HG02840 (cell line): ENCODE measurements at regions not wholly inside any gene's neighbourhood (a gene's known extent, or its start where the extent isn't known, plus 50 kb on each side); places are given as distances from the start of the nearest gene placed in this dataset.

Source experiments
- ATAC-seq: cut with Tn5 transposase; IDR thresholded peaks from one replicate; pipeline ENCODE4 v1.9.1; 2021; ENCODE audit warnings: mild to moderate bottlenecking, moderate library complexity, moderate number of reproducible peaks; ENCODE audit not compliant: unreplicated experiment, low FRiP score

GRCh38 chr10:78307576-78307975 is 273.9 kb downstream of the RPS24 start:
- ATAC-seq = no peak

- ATAC-seq = no peak
Observed at GRCh38 chr10:78309536-78310237, 276.0 kb downstream of the RPS24 start.

DNA sequence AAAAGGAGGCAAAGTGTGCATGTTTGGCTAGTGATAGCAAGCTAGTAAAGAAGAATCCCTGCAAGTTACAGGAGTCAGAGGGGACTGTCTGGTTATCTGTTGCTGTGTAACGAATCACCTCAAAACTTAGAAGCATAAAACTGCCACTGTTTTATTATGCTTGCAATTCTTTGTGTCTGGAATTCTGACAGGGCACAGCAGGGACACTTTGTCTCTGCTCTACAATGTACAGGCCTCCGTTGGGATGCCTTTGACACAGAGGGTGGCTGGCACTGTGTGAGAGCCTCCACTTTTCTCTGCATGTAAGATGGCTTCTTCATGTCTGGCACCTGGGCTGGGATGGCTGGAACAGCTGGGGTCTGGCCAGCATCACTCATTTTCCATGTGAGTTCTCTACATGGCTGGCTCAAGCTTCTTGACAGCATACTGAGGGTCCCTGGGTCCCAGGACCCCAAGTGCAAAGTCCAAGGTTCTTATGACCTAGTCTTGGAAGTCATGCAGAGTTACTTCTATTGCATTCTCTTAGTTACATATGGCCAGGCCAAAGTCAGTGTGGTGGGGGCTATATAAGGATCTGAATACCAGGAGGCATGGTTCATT is 276.9 kb downstream of the RPS24 start:
- no peak for ATAC-seq

DNA sequence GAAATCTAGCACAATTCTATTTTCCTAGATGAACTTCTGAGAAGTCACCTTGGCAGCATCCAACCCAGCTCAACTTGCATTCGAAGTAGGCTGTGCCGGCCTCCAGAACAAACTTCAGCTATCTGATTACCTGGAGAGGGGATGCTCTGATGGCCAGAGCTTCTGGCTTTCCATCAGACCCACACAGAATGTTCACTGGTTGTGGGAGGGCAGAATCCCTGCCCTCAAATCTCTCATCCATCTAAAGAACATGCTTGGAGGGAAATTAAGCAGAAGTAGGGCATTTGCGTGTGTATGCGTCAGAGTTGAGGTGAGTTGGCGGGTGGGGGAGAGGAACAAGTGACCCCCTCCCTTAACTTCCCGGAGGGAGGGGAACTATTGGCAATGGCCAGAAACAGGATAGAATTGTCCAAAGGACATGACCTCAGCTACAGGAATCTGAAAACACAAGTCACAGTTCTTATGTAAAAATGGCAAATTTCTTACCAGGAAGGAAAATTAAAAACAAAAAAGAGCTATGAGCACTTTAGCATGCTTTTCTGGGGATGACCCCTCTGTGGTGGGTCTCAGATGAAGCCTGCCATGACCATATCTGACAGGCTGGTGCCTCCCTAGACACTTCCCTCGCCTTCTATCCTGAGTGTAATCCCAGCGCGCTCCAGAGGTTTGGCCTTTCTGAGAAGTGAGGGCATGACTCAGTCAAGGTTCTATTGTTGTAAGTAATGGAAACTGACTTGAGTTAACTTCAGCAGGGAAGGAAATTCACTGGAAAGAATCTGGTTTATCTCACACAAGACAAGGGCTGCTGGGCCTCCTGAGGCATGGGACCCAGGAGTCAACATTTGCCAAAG is 278.8 kb downstream of the RPS24 start:
- ATAC-seq = no peak

DNA sequence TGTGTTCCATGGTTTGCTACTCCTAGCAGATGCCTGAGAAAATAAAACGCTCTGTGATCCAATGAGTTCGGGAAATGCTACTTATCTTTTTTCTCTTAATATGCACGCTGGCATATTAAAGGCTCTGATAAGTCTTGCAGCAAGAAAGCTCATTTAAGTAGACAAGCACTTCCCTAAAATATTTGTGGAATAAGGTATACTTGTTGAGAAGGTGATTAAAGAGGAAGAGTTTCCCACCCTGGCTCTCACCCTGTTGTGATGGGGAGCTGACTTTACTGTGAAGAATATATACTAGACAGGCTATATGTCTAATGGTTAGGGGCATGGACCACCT is 279.4 kb downstream of the RPS24 start:
- ATAC-seq = no peak

DNA sequence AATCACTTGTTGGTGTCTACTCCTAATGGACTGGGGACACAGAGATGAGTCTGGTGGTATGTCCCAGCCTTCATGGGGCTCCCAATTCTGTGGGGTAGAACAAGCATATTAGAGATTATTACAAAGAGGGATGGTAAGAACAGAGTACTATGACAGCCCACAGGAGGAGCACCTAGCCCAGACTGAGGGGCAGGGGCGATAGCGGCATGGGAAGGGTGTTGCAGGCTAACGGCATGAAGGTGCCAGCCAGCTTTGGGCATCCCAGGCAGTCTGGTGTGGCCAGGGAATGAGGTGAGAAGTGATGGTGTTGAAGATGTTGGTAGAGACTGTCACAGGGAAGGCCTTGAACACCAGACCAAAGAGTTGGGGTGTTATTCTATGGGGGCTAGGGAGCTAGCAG is 280.0 kb downstream of the RPS24 start:
- ATAC-seq = no peak

- no peak for ATAC-seq
Observed at GRCh38 chr10:78314651-78315050, 281.0 kb downstream of the RPS24 start.

- no peak for ATAC-seq
Observed at GRCh38 chr10:78316451-78316931, 282.8 kb downstream of the RPS24 start.

DNA sequence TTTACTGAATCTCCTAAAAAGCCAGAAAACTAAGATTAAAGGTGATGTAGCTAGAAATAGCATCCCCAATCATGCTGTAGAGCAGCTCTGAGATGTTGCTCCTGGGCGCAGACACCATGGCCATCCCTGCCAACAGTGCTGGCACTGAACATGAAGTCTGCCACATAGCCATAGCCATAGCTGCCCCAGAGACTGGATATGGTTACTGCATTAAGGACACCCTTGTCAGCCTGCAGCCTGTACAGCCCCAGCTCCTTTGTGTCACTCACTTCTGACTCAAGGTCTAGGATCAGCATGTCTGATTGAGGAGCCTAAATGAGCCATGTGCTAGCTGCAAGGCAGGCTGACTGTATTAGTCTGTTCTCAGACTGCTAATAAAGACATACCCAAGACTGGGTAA is 284.6 kb downstream of the RPS24 start:
- no peak for ATAC-seq

DNA sequence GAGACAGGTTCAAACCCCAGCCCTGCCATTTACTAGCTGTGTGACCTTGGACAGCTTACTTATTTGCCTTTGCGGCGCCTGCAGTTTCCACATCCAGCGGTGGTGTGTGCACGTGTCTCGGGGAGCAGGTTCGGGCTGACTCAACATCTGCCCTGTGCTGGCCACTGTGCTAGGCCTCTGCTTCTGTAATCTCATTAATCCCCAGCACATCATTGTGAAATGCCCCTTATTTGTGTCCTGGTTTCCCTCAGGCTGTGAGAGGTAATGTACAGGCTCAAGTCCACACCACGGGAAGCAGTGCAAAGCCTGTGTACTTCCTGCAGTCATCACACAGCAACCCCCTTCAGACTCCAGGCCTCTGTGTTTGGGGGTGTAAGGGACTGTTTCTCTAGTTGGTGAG is 285.7 kb downstream of the RPS24 start:
- ATAC-seq = no peak

DNA sequence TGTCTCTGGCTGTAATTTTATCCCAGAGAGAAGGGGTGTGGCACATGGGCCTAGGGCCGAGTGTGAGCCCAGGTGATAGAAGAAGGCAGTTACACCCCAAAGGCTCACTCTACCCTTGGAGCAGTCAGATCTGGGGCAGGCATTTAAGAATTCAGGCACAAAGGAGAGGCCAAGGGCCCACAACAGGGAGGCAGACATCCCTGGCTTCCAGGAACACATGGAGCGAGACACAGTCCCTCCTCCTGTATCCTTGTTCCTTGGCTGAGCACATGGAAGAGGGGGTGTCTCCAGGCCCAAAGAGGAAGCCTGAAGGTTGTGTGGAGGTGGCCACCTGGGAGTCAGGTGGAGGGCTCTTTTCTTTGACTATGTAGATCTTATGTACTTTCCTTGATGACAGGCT is 286.2 kb downstream of the RPS24 start:
- ATAC-seq = no peak

DNA sequence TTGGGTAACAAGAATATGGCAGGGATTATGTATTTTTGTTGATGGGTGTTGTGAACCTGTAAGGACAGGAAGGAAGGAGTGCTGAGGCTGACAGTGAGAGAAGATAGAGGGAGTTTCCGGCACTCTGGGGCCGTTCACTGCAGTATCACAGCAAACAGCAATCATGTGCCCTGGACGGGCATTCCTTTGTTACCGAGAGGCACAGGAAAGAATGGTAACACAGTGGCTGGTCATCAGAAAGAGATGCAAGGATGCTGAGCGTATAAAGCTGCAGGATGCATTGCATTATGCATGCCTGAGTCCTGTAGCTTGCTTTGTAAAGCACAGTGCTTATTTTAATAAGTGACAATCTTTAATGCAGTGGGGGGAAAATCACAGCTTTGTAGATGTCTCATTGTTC is 286.8 kb downstream of the RPS24 start:
- ATAC-seq = no peak

DNA sequence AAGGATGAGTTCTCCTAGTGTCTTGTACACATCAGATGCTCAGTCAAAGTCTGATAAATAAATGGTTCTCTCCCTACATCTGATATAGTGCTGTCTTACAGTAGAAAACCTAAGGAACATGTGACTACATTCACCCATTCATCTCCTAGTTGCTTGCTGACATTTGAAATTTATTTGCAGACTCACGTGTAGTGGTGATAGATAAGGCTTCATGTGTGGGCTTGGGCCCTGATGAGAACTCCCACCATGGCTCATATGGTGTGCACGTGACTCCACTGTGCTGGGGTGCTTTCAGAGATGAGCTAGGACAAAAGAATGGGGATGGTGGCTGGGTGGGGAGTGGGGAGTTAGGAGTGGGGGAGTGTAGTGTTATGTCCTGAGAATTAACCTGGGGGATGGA is 287.3 kb downstream of the RPS24 start:
- ATAC-seq = no peak

DNA sequence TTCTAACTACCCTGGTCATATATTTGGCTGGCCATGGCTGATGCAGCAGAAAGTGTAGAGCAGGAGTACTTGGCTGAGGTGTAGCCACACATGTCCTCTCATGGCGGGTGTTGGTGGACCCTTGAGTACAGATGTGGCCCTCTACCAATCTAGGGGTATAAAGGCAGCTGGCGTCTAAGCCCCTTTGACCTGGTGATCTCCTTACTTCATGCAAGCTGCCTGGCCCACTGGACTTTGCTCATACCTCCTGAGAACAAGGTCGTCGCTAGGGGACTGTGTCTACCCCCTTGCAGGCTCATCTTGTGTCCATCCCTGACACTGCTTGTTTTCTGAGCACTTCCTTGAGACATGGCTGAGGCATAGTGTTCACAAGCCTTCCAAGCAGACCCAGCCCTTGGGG is 287.8 kb downstream of the RPS24 start:
- no peak for ATAC-seq

DNA sequence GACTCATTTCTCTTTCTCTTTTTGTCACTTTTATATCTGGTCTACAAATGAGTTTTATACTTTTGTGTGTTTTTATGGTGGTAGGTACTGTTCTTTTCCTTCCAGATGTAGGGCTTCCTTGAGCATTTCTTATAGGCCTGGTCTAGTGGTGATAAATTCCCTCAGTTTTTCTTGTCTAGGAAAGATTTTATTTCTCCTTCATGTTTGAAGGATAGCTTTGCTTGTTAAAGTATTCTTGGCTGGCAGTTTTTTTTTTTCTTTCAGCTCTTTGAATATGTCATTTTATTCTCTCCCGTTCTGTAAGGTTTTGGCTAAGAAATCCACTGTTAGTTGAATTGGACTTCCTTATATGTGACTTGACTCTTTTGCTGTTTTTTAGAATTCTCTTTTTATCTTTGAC is 292.7 kb downstream of the RPS24 start:
- no peak for ATAC-seq

- ATAC-seq = no peak
Observed at GRCh38 chr10:78327778-78328591, 294.3 kb downstream of the RPS24 start.

- ATAC-seq = no peak
Observed at GRCh38 chr10:78328592-78329404, 295.1 kb downstream of the RPS24 start.

DNA sequence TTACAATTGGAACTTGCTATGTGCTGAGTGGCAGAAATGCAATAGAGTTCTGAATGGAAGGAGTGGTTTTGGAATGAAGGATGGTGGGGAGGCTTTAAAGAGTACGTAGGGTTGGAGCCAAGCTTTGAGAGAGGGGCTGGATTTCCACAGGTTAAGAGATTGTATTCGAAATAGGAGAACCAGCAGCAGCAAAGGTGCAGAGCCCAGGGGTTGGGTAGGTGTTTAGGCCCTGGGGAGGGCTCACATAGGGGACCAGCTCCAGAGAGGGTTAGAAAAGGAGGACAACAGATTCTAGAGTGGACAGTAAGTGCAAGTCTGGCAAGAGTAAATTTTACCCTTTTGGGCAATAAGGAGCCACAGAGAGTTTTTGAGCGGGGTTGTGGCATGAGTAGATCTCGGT is 297.2 kb downstream of the RPS24 start:
- no peak for ATAC-seq

DNA sequence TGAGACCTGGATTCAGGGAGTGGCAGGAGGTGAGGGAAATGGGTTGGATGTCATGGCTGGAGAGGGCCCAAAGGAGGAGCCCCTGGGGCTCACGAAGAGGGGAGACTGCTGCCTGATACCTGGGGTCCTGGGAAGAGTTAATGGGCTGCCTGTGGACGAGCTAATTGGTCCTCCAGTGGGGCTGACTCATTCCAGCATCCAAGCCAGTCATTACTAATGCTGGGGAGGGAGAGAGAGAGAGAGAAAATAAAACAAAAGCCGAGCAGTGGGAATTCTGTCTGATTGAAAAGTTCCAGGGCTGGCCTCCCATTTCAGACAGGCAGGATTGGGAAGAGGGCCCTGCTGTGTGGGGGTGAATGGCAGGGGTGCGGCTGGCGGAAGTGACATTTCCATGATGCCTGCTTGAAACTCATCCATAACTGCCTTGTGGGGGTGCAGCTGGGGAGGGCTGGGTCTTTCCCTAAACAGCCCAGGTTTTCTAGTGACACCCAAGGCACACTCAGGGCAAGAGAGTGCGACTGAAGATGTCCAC is 297.8 kb downstream of the RPS24 start:
- ATAC-seq = no peak

GRCh38 chr10:78332012-78332411 is 298.3 kb downstream of the RPS24 start:
- no peak for ATAC-seq
